Adrenal gland (tissue), 9 donors: ENCODE measurements at regions not wholly inside any gene's neighbourhood (a gene's known extent, or its start where the extent isn't known, plus 50 kb on each side); places are given as distances from the start of the nearest gene placed in this dataset.
"Not testable (repeated sequence)": the region's sequence is repeated elsewhere in the genome, so short reads cannot be mapped to it uniquely, and the experiment has no call there.

Experiments used
- DNase-seq, 7 donors: peaks; one replicate each; pipeline ENCODE4 v3.0.0-alpha.2; 2019 to 2020
- H3K27ac ChIP-seq, 5 donors: fragments of 200-600 bp; sonication (generic) in 4 of 5; 1 replicate in 3 of 5; 2 replicates in 2 of 5; pipeline versions ENCODE4 v1.5.1 to v1.8.0; 2016 to 2020; ENCODE audit warnings: mild to moderate bottlenecking in 1 of 5
- H3K27me3 ChIP-seq: fragments of 200-600 bp; 2 replicates; pipeline ENCODE4 v1.8.0; 2021
- H3K36me3 ChIP-seq, 2 donors: fragments of 200-600 bp; replicated peaks in 1 of 2; 1 replicate in 1 of 2; 2 replicates in 1 of 2; pipeline versions ENCODE4 v1.5.1 to v1.8.0; 2018 to 2022
- H3K4me1 ChIP-seq, 2 donors: fragments of 200-600 bp; replicated peaks in 1 of 2; 1 replicate in 1 of 2; 2 replicates in 1 of 2; pipeline versions ENCODE4 v1.5.1 to v1.8.0; 2018 to 2021
- H3K4me3 ChIP-seq, 4 donors: fragments of 200-600 bp; sonication (generic) in 3 of 4; one replicate each; pipeline ENCODE4 v1.5.1; 2016 to 2018
- H3K9me3 ChIP-seq, 3 donors: fragments of 200-600 bp; sonication (generic) in 1 of 3; replicated peaks in 1 of 3; 1 replicate in 2 of 3; 2 replicates in 1 of 3; pipeline versions ENCODE4 v1.5.1 to v1.8.0; 2016 to 2021
- POLR2A ChIP-seq, 2 donors: fragments of 450-650 bp; IDR thresholded peaks; one replicate each; pipeline ENCODE4 v1.6.1; 2017; ENCODE audit warnings: antibody characterized with exemption in 2 of 2, mild to moderate bottlenecking in 2 of 2, moderate library complexity in 1 of 2
- WGBS, 4 donors: extraction: QIAGEN DNeasy Blood & Tissue Kit in 2 of 4; methylation state at CpG; one replicate each; pipeline versions ENCODE4 v1.1.5 to v1.1.7; 2013 to 2017; 5-methylcytosine and 5-hydroxymethylcytosine counted together
- intact Hi-C, 2 donors: fragments of 100-400 bp; cut with DNase I; formaldehyde crosslinking; loops; one replicate each; pipeline versions ENCODE4 v1.14.1 to v1.15.0; 2022 to 2023
- TF ChIP-seq, protein P1 (sequence below), 6 experiments: fragments of 450-650 bp in 4 of 6; fragments of 200-600 bp in 2 of 6; sonication (generic) in 1 of 6; IDR thresholded peaks; 1 replicate in 5 of 6; 2 replicates in 1 of 6; pipeline versions ENCODE4 v1.5.1 to v1.8.0; 2016 to 2021; ENCODE audit warnings: antibody characterized with exemption in 6 of 6, mild to moderate bottlenecking in 2 of 6, moderate library complexity in 1 of 6
- donor health status: healthy with polysubstance abuse.
- donor health status: Bipolar disorder and iron deficiency.
- donor health status: DM: yes; HTN: yes; CAD: no.
- donor health status: DM: no; HTN: no; CAD: no.
- donor health status: DM: no; HTN: no; CAD: no.

DNA sequence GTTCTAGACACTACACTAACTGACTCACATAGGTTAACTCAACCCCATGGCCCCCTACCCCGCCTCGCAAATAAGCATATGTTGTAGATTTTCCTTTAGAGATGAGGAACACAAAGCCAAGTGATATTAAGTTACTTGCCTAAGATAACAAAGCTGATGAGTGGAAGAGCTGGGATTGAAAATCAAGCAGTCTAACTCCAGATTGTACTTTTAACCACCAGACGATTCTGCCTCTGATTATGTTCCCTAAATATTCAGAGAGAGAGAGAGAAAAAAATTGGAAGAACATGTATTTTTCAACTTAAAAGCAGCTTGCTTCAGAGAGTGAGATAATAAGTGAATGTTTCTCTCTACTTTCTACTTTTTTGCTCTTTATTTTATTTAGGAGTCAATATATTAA lies 66.9 kb upstream of the THBS1 start:
- TF ChIP-seq, protein P1, sequence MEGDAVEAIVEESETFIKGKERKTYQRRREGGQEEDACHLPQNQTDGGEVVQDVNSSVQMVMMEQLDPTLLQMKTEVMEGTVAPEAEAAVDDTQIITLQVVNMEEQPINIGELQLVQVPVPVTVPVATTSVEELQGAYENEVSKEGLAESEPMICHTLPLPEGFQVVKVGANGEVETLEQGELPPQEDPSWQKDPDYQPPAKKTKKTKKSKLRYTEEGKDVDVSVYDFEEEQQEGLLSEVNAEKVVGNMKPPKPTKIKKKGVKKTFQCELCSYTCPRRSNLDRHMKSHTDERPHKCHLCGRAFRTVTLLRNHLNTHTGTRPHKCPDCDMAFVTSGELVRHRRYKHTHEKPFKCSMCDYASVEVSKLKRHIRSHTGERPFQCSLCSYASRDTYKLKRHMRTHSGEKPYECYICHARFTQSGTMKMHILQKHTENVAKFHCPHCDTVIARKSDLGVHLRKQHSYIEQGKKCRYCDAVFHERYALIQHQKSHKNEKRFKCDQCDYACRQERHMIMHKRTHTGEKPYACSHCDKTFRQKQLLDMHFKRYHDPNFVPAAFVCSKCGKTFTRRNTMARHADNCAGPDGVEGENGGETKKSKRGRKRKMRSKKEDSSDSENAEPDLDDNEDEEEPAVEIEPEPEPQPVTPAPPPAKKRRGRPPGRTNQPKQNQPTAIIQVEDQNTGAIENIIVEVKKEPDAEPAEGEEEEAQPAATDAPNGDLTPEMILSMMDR (IDR thresholded peaks at IDR 0.05) = no peak
- no peak for TF ChIP-seq POLR2A (IDR thresholded peaks at IDR 0.05)

DNA sequence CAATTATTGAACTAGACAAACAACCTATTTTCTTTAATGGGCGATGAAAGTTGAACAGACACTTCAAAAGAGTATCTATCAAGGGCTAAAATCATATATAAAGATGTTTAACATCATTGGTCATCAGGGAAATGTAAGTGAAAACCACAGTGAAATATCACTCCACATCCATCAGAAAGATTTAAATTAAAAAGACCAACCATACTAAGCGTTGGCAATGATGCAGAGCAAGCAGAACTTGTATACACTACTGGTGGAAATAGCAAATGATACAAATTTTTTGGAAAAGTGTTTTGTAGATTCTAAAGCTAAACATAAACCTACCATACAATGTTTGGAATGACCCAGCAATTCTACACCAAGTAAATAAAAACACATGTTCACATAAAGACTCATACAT lies 65.9 kb upstream of the THBS1 start:
- TF ChIP-seq, protein P1 (IDR thresholded peaks at IDR 0.05) = no peak
- TF ChIP-seq POLR2A (IDR thresholded peaks at IDR 0.05) = no peak
- intact Hi-C loops = no loop called here
- WGBS, 4 donors = 91 to 98% (median 96%) methylated on average over 2 of the region's 2 CpGs
- Histone ChIP-seq H3K27ac (no peak overlapping the region), H3K27me3 (no peaks in the 10 kb centered on the region), H3K4me1 (no peaks in the 10 kb centered on the region), H3K36me3 (no peaks in the 10 kb centered on the region), H3K4me3 (no peak overlapping the region), H3K9me3 (peaks cover 0 to 5% (median 0%) of the 10 kb centered on the region in 3 donors)
- DNase-seq = no peak

More for the DNA sequence above, 66.9 kb upstream of the THBS1 start:
- no peak for DNase-seq
- 70 to 82% (median 75%) methylated on average over 3 of the region's 3 CpGs for WGBS, 4 donors
- Histone ChIP-seq H3K4me1 (no peaks in the 10 kb centered on the region), H3K4me3 (no peak overlapping the region), H3K36me3 (no peaks in the 10 kb centered on the region), H3K27ac (no peak overlapping the region), H3K9me3 (peaks cover 0 to 5% (median 0%) of the 10 kb centered on the region in 3 donors), H3K27me3 (no peaks in the 10 kb centered on the region)
- intact Hi-C loops = no loop called here

DNA sequence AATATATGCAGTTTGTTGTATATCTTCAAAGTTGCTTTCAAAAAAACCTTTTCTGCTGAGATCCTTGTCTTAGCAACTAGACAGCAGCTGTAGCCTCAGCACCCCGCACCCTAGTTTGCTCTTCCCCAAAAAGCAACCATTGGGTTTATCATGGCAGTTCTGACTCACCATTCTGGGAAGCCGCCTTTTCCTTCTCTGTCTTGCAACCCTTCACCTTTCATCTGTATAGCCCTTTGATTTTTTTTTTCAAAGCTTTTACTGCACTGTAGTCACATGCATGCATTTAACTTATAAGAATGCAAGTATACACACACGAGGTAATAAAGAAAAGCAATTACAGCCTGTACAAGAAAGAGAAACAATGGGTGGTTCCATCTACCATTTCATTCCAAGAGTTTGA lies 65.1 kb upstream of the THBS1 start:
- intact Hi-C loops = no loop called here
- no peak for DNase-seq
- 72 to 79% (median 75%) methylated on average over 3 of the region's 3 CpGs for WGBS, 4 donors
- Histone ChIP-seq H3K27me3 (no peaks in the 10 kb centered on the region), H3K4me3 (no peak overlapping the region), H3K27ac (no peak overlapping the region), H3K36me3 (no peaks in the 10 kb centered on the region), H3K9me3 (peaks cover 0 to 5% (median 0%) of the 10 kb centered on the region in 3 donors), H3K4me1 (no peaks in the 10 kb centered on the region)
- no peak for TF ChIP-seq POLR2A (IDR thresholded peaks at IDR 0.05)
- TF ChIP-seq, protein P1 (IDR thresholded peaks at IDR 0.05) = no peak

DNA sequence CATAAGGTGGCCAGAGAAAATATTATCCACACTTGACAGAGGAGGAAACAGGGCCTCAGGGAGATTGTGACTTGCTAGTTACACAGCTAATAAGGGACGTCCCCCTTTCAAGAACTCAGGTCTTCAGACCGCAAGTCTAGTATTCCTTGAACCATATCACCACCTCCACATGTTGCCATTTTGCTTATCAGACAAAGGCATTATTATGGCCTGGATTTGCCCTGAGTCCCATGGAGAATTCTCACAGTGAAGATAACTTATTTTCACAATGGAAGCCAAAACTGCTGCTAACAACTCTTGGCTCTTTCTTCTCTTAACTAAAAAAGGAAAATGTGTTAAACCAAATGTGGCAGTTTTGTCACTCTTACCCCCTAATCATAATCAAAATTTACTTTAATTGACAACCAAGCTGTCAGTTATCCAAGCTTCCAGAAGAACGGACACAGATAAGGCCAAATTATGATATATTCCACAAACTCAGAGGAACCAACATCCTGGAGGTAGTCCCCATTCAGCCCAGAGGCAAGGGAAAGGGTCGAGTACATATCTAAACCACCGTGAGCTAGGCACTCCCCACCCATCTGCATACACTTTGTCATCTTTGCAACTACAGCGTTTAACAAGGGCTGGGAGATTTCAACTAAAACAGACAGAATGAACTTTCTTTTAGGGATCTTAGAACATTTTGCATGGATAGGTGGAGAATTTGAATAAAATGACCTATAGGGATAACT lies 63.6 kb upstream of the THBS1 start:
- intact Hi-C loops = no loop called here
- no peak for DNase-seq
- TF ChIP-seq, protein P1 (IDR thresholded peaks at IDR 0.05) = no peak
- TF ChIP-seq POLR2A (IDR thresholded peaks at IDR 0.05) = no peak
- peaks cover 0 to 5% (median 0%) of the 10 kb centered on the region in 3 donors for H3K9me3 ChIP-seq
- 78 to 86% (median 81%) methylated on average over 6 of the region's 6 CpGs for WGBS, 4 donors
- no peaks in the 10 kb centered on the region for H3K36me3 ChIP-seq
- H3K27me3 ChIP-seq = no peaks in the 10 kb centered on the region
- H3K27ac ChIP-seq = no peak overlapping the region
- H3K4me1 ChIP-seq = no peaks in the 10 kb centered on the region
- no peak overlapping the region for H3K4me3 ChIP-seq

DNA sequence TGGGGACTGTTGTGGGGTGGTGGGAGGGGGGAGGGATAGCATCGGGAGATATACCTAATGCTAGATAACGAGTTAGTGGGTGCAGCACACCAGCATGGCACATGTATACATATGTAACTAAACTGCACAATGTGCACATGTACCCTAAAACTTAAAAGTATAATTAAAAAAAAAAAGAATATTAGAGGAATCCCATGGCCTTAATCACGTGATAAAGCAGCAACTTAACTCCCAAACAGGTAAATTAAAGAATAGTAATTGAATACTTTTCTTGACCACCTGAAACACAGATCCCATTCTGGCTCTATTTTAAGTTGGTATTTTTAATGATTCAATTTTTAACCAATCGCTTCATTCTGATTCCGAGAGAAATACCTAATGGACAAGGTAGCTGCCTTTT lies 56.9 kb upstream of the THBS1 start:
- H3K4me3 ChIP-seq, H3K36me3 ChIP-seq, H3K9me3 ChIP-seq, H3K4me1 ChIP-seq, H3K27me3 ChIP-seq, DNase-seq, intact Hi-C loops, H3K27ac ChIP-seq: not testable (repeated sequence)
- WGBS, 4 donors = 68 to 85% (median 82%) methylated on average over 4 to 5 of the region's 5 CpGs
